GM12891 (cell line): ENCODE measurements at regions not wholly inside any gene's neighbourhood (a gene's known extent, or its start where the extent isn't known, plus 50 kb on each side); places are given as distances from the start of the nearest gene placed in this dataset.

Source experiments
- DNase-seq: peaks from one replicate; pipeline ENCODE4 v3.0.0; 2011; ENCODE audit warnings: low spot score; ENCODE audit not compliant: insufficient read length
- FAIRE-seq: peaks from 2 replicates; lab custom pipeline; 2011; peaks lifted over from hg19 to GRCh38; lab: Jason Lieb, UNC
- PAX5 ChIP-seq: IDR thresholded peaks from 2 replicates; pipeline ENCODE4 v1.6.1; 2011; ENCODE audit warnings: low read length, moderate library complexity, mild to moderate bottlenecking; ENCODE audit not compliant: insufficient read depth, severe bottlenecking
- POLR2A ChIP-seq: IDR thresholded peaks from 2 replicates; pipeline ENCODE4 v1.6.1; 2011; ENCODE audit warnings: low read depth, low read length, control low read depth
- POLR2AphosphoS5 ChIP-seq: IDR thresholded peaks from 2 replicates; pipeline ENCODE4 v1.6.1; 2011; ENCODE audit warnings: low read depth, low read length, control low read depth
- POU2F2 ChIP-seq: IDR thresholded peaks from 2 replicates; pipeline ENCODE4 v1.6.1; 2011; ENCODE audit warnings: low read depth, mild to moderate bottlenecking, control low read depth, low read length, moderate library complexity
- SPI1 ChIP-seq: IDR thresholded peaks from 2 replicates; pipeline ENCODE4 v1.6.1; 2011; ENCODE audit warnings: low read depth, low read length, control low read depth
- TAF1 ChIP-seq: IDR thresholded peaks from 2 replicates; pipeline ENCODE4 v1.6.1; 2011; ENCODE audit warnings: low read depth, low read length, control low read depth

DNA sequence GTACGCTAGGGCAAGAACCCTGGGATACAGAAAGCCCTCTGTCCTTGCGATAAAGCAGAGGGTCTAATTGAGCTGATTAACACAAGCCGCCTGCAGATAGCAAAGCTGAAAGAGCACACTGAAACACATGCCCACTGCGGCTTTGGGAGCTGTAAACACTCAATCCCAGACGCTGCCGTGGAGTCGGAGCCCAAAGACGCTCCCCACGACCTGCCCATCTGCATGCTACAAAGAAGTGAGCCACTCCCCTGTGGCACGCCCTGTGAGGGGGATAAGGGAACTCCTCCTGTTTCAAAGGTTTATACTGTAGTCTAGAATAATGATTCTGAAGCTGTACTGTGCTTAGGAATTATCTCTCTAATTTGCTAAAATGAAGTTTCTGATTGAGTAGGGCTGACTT, 985.6 kb upstream of the GHITM start:
- DNase-seq (no peak), FAIRE-seq (no peak)
- no peak for TF ChIP-seq POLR2A
- no peak for TF ChIP-seq PAX5
- TF ChIP-seq SPI1: no peak
- TF ChIP-seq TAF1: no peak
- no peak for TF ChIP-seq POU2F2
- no peak for TF ChIP-seq POLR2AphosphoS5

DNA sequence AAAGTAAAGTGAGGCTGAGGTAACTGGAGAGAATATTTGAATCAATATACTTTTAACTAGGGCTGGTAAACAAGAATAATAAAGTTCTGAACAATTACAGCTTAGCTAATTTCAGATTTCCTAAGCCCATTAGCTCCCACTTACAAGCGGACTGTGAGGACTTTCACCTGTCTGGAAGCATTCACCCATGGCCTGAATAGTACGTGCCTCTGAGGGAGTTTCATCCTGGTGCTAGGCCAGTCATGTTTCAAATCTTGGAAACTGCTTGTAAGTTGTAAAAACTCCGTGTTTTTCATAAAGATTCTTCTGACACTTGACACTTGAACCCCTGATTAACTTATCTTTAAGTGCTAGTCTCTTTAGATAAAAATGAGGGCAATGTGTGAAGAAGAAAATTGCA, 975.2 kb upstream of the GHITM start:
- no peak for FAIRE-seq
- no peak for DNase-seq

DNA sequence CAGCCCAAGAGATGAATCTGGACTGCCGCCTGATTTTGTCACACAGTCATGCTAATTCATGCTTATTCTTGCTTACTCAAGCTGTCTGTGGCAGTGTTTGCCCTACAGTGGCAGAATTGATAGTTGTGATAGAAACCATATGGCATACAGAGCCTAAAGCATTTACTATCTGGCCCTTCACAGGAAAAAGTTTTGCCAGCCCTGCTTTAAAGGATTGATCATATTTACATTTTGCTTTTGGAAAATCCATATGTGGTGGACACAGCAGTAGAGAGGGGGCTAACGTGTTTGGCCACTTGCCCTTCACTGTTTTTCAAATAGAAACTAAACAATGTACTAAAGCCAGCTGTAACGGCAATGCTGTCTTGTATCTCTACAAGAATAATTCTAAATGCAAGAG, 974.0 kb upstream of the GHITM start:
- no peak for FAIRE-seq
- no peak for TF ChIP-seq POU2F2
- TF ChIP-seq POLR2A: no peak
- TF ChIP-seq PAX5: no peak
- no peak for DNase-seq

More for the DNA sequence above, 975.2 kb upstream of the GHITM start:
- no peak for TF ChIP-seq POU2F2
- TF ChIP-seq POLR2A: no peak
- TF ChIP-seq PAX5: no peak
- TF ChIP-seq TAF1: no peak
- no peak for TF ChIP-seq POLR2AphosphoS5
- no peak for TF ChIP-seq SPI1

DNA sequence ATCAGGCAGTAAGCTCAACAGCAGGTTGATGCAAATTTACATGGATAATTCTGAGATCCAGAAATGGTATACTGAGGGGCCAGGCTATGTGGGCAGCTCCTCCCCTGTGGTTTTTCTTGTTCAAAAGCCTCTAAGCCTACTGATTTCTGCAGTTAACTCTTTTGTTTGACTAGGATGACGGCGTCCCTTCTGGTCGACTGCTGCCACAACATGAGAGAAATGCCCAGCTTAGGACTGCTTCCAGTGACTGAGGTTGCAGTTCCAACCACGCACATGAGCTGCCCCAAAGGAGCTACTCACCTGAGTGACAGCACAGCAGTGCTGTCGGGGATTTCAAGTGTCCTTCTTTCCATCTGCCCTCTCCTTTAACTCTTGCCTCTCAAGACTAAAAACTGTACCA, 973.0 kb upstream of the GHITM start:
- TF ChIP-seq POLR2A (no peak), POU2F2 (no peak), PAX5 (no peak), TAF1 (no peak), POLR2AphosphoS5 (no peak), SPI1 (no peak)
- FAIRE-seq (no peak), DNase-seq (no peak)

DNA sequence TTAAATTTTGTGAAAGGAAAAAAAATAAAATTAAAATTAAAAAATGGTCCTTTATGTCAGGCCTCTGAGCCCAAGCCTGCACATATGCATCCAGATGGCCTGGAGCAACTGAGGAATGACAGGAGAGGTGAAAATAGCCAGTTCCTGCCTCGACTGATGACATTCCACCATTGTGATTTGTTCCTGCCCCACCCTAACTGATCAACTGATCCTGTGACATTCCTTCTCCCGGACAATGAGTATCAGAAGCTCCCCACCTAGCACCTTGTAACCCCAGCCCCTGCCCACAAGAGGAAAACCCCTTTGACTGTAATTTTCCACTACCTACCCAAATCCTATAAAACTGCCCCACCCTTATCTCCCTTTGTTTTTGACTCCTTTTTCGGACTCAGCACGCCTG, 972.2 kb upstream of the GHITM start:
- DNase-seq (no peak), FAIRE-seq (no peak)
- no peak for TF ChIP-seq POLR2AphosphoS5
- no peak for TF ChIP-seq POLR2A
- no peak for TF ChIP-seq TAF1
- no peak for TF ChIP-seq SPI1
- no peak for TF ChIP-seq PAX5
- TF ChIP-seq POU2F2: no peak

DNA sequence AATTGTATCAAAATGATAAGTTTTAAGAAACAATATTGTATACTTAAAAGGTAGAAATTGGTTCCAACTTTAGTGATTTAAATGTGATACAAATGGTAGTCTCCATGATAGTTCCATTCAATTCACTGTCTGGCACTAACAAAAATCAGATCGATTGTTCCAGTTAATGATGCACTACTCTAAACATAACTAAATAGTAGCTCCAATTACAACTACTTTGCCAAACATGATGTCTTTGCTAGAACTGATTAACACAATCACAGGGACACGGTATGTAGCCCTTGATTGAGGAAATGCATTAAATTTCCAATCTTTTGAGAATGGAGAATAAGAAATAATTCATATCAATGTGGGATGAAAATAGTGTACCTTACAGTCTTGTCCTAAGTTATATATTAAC, 962.4 kb upstream of the GHITM start:
- FAIRE-seq (no peak), DNase-seq (no peak)
- TF ChIP-seq PAX5: no peak
- TF ChIP-seq TAF1: no peak
- TF ChIP-seq POLR2A: no peak
- no peak for TF ChIP-seq POLR2AphosphoS5
- TF ChIP-seq SPI1: no peak
- no peak for TF ChIP-seq POU2F2

DNA sequence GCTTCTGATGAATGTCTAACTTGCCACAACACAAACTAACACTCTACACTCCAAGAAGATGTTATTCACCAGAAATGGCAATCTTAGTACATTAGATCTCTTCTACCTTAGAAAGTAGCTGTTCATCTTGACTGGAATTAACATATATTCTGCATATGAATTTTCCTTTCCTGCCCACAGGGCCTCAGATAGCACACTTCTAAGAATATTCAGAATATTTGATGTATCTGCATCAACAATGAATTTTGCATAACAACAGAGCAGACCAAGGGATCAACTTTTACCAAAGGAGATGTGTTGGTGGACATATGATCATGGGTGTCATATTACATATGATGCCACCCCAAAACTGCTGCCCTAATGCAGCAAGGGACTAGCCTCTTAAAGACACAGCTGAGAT, 960.8 kb upstream of the GHITM start:
- no peak for FAIRE-seq
- TF ChIP-seq TAF1 (no peak), POLR2A (no peak), POU2F2 (no peak), SPI1 (no peak), PAX5 (no peak), POLR2AphosphoS5 (no peak)
- no peak for DNase-seq

DNA sequence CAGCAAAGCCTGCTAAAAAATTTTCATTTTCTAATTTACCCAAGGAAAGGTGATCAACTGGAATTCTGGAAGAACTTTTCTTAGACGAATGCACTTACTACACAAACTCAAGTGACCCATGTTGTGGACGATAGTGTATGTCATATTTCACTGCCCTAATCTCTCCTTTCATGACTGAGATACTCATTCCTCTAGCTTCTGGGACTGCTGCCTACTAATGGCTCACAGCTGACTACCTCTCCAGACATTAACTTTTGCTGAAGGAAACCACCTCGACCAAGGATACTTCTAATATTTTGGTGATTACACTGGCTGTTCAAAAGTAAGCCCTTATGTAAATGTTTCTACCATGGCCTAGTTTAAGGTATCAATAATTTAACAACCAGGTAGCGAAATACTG, 959.9 kb upstream of the GHITM start:
- DNase-seq (no peak), FAIRE-seq (no peak)
- no peak for TF ChIP-seq SPI1
- no peak for TF ChIP-seq POLR2AphosphoS5
- no peak for TF ChIP-seq PAX5
- TF ChIP-seq POLR2A: no peak
- no peak for TF ChIP-seq POU2F2
- TF ChIP-seq TAF1: no peak

DNA sequence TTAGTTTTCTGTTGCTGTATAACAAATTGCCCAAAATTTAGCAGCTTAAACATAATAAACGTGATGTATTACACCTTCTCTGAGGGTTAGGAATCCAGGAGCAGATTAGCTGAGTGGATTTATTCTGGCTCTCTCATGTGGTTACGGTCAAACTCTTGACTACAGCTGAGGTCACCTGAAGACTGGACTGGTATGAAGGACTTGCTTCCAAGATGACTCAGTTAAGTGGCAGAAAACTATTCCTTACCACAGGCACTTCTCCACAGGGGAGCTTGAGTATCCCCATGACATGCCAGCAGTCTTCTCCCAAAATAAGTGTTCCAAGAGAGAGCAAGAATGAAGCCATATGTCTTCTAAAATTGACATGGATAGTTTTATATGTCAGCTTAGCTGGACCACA, 957.2 kb upstream of the GHITM start:
- TF ChIP-seq POLR2A (no peak), POU2F2 (no peak), SPI1 (no peak), TAF1 (no peak), PAX5 (no peak), POLR2AphosphoS5 (no peak)
- FAIRE-seq: no peak
- no peak for DNase-seq

DNA sequence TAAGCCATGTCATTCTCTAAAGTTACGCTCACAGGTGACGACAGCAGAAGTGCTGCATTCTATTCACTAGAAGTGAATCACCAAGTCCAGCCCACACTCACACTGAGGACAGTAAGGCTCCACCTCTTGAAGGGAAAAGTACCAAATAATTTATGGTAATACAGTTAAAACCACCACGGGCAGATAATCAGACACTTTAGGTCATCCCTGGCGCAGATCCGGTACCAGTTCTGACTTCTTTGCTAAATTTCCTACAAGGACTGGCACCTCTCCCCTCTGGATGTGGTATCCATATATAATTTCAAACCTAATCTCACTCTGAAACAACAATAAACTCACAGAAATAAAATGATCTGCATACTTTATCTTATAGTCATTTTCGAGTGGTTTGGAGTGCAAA, 954.7 kb upstream of the GHITM start:
- TF ChIP-seq SPI1 (no peak), POLR2AphosphoS5 (no peak), POU2F2 (no peak)
- DNase-seq (no peak), FAIRE-seq (no peak)
